Esophagus muscularis mucosa (tissue), 4 donors: ENCODE measurements at regions not wholly inside any gene's neighbourhood (a gene's known extent, or its start where the extent isn't known, plus 50 kb on each side); places are given as distances from the start of the nearest gene placed in this dataset.
A peak's percentile ranks its signal among the peaks of the same experiment; 100 is the strongest.

Experiments used
- DNase-seq: peaks from one replicate; pipeline ENCODE4 v3.0.0-alpha.2; 2017; ENCODE audit errors: extremely low spot score
- H3K27ac ChIP-seq, 4 donors: fragments of 200-600 bp; sonication (generic); replicated peaks in 1 of 4; 1 replicate in 3 of 4; 2 replicates in 1 of 4; pipeline ENCODE4 v1.5.1; 2016 to 2019; ENCODE audit warnings: mild to moderate bottlenecking in 1 of 4
- H3K27me3 ChIP-seq, 4 donors: fragments of 200-600 bp; sonication (generic); one replicate each; pipeline versions ENCODE4 v1.5.1 to v1.6.0; 2016 to 2019
- H3K36me3 ChIP-seq, 4 donors: fragments of 200-600 bp; sonication (generic); one replicate each; pipeline ENCODE4 v1.5.1; 2016 to 2019
- H3K4me1 ChIP-seq, 4 donors: fragments of 200-600 bp; sonication (generic); one replicate each; pipeline ENCODE4 v1.5.1; 2016 to 2019
- H3K4me3 ChIP-seq, 4 donors: fragments of 200-600 bp; sonication (generic); 1 replicate in 2 of 4; 2 replicates in 2 of 4; pipeline ENCODE4 v1.5.1; 2016 to 2019; ENCODE audit warnings: mild to moderate bottlenecking in 4 of 4, moderate library complexity in 1 of 4
- H3K9me3 ChIP-seq, 4 donors: fragments of 200-600 bp; sonication (generic); 1 replicate in 3 of 4; 2 replicates in 1 of 4; pipeline ENCODE4 v1.5.1; 2016 to 2019
- CTCF ChIP-seq, 3 experiments: fragments of 200-600 bp in 2 of 3; fragments of 450-650 bp in 1 of 3; sonication (generic) in 2 of 3; IDR thresholded peaks; one replicate each; pipeline ENCODE4 v1.5.1; 2017 to 2019; ENCODE audit warnings: antibody characterized with exemption in 3 of 3, mild to moderate bottlenecking in 2 of 3, moderate library complexity in 1 of 3
- EP300 ChIP-seq: sonication (generic); formaldehyde crosslinking; IDR thresholded peaks from one replicate; pipeline ENCODE4 v1.6.1; 2017; ENCODE audit warnings: antibody characterized with exemption
- POLR2A ChIP-seq: fragments of 450-650 bp; IDR thresholded peaks from one replicate; pipeline ENCODE4 v1.6.1; 2017; ENCODE audit warnings: antibody characterized with exemption, moderate library complexity, mild to moderate bottlenecking, low read depth
- POLR2AphosphoS5 ChIP-seq, 2 donors: sonication (generic); formaldehyde crosslinking; IDR thresholded peaks; one replicate each; pipeline ENCODE4 v1.6.1; 2017; ENCODE audit warnings: antibody characterized with exemption in 2 of 2
- WGBS: methylation state at CpG from one replicate; pipeline ENCODE4 v1.1.5; 2018; 5-methylcytosine and 5-hydroxymethylcytosine counted together
- intact Hi-C: fragments of 100-400 bp; cut with DNase I; formaldehyde crosslinking; loops from one replicate; pipeline ENCODE4 v1.15.1; 2023

- no peak for DNase-seq
- H3K36me3 ChIP-seq = no peaks in the 10 kb centered on the region
- H3K9me3 ChIP-seq = no peaks in the 10 kb centered on the region
- WGBS = 22% methylated on average over 6 of the region's 8 CpGs
- intact Hi-C loops = no loop called here
- no peak overlapping the region for H3K4me3 ChIP-seq
- no peak for TF ChIP-seq POLR2A
- TF ChIP-seq CTCF (IDR thresholded peaks at IDR 0.05) = peak; percentile 88 to 93 (median 91)
- H3K4me1 ChIP-seq = peaks cover 3 to 13% (median 10%) of the 10 kb centered on the region in 4 donors
- peaks cover 0 to 56% (median 0%) of the 10 kb centered on the region in 4 donors for H3K27me3 ChIP-seq
- no peak overlapping the region for H3K27ac ChIP-seq
These were observed 204.8 kb downstream of the TFCP2L1 start for GRCh38 chr2:121080013-121080772.

DNA sequence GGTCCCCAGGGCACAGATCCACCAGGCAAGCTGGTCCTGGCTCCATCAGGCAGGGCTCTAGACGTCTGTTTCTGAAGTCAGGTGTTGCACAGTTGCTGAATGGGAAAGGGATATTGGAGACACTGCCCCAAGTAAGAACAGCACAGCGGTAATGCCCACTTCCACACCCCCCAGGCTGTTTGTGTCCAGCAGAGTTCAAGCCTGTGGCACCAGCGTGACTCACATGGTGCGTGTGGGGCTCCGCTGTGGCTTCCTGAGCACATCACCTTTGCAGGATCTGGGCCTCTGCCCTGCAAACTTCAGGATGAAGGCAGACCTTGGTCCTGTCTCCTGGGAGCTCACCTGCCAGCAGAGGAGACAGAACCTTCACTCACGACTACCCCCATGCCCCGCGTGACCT is 203.3 kb downstream of the TFCP2L1 start:
- Histone ChIP-seq H3K4me3 (no peak overlapping the region), H3K36me3 (no peaks in the 10 kb centered on the region), H3K4me1 (no peaks in the 10 kb centered on the region), H3K27ac (no peak overlapping the region), H3K9me3 (no peaks in the 10 kb centered on the region), H3K27me3 (peaks cover 0 to 51% (median 0%) of the 10 kb centered on the region in 4 donors)
- no peak for TF ChIP-seq POLR2A
- no peak for TF ChIP-seq CTCF (IDR thresholded peaks at IDR 0.05)
- WGBS = 92% methylated on average over 6 of the region's 8 CpGs
- intact Hi-C loops = no loop called here
- no peak for DNase-seq

DNA sequence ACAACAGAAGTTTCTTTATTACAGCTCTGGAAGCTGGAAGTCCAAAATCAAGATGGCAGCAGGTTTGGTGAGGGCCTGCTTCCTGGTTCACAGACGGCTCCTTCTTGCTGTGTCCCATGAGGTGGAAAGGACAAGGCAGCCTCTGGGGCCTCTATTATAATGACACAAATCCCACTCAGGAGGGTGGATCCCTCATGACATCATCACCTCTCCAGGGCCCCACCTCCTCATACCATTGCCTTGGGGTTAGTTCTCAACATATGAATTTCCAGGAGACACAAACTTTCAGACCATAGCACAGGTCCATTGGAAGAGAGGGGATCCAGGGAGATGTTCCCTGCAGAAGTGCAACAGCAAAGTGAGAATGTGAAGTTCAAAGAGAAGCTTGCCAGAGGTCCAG is 202.8 kb downstream of the TFCP2L1 start:
- peaks cover 0 to 51% (median 0%) of the 10 kb centered on the region in 4 donors for H3K27me3 ChIP-seq
- H3K27ac ChIP-seq = no peak overlapping the region
- DNase-seq = no peak
- TF ChIP-seq CTCF (IDR thresholded peaks at IDR 0.05) = no peak
- no peak for TF ChIP-seq POLR2A
- no peak for TF ChIP-seq EP300
- TF ChIP-seq POLR2AphosphoS5 (IDR thresholded peaks at IDR 0.05) = no peak
- intact Hi-C loops = no loop called here
- H3K4me1 ChIP-seq = no peaks in the 10 kb centered on the region
- WGBS = 75% methylated on average over 1 of the region's 1 CpG
- H3K9me3 ChIP-seq = no peaks in the 10 kb centered on the region
- H3K4me3 ChIP-seq = no peak overlapping the region
- H3K36me3 ChIP-seq = no peaks in the 10 kb centered on the region

DNA sequence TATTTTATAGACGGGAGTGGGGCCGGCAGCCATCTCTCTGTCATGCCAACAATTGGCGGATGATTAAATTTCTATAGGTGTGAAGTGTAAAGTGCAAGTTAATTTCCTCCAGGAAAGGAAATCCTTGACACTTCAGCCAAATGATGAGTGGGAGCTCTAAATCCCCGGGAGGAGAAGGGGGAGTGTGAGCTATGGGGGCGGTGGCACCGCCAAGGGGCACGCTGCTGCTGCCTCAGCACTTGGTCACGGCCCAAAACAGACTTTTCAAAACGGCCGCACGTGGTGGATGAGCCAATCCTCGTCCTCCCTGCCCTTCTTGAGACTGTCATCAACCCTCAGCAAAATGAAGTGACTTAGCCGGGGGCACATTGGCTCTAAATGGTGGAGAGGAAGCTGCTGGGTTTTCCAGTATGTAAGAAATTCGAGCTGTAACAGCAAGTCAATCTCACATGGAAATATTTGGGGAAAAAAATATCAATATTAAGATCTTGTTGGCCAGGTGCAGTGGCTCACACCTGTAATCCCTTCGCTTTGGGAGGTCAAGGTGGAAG is 200.8 kb downstream of the TFCP2L1 start:
- intact Hi-C loops = no loop called here
- no peak for DNase-seq

More for the DNA sequence above, 200.8 kb downstream of the TFCP2L1 start:
- Histone ChIP-seq H3K27me3 (peaks cover 0 to 51% (median 0%) of the 10 kb centered on the region in 4 donors), H3K9me3 (no peaks in the 10 kb centered on the region), H3K27ac (no peak overlapping the region), H3K36me3 (no peaks in the 10 kb centered on the region), H3K4me3 (no peak overlapping the region), H3K4me1 (peaks cover 0 to 11% (median 9%) of the 10 kb centered on the region in 4 donors)
- TF ChIP-seq POLR2AphosphoS5 (IDR thresholded peaks at IDR 0.05) (no peak), CTCF (IDR thresholded peaks at IDR 0.05) (no peak), POLR2A (no peak), EP300 (no peak)
- WGBS = 62% methylated on average over 15 of the region's 15 CpGs
